Esophagus squamous epithelium (tissue), 5 donors: ENCODE measurements at regions not wholly inside any gene's neighbourhood (a gene's known extent, or its start where the extent isn't known, plus 50 kb on each side); places are given as distances from the start of the nearest gene placed in this dataset.

Source experiments
- DNase-seq: peaks from one replicate; lab custom pipeline; 2025; lab: John Stamatoyannopoulos, UW
- H3K27ac ChIP-seq, 4 donors: fragments of 200-600 bp; sonication (generic); one replicate each; pipeline ENCODE4 v1.5.1; 2016 to 2019; ENCODE audit warnings: mild to moderate bottlenecking in 1 of 4
- H3K27me3 ChIP-seq, 4 donors: fragments of 200-600 bp; sonication (generic); 1 replicate in 3 of 4; 2 replicates in 1 of 4; pipeline versions ENCODE4 v1.5.1 to v1.6.0; 2017 to 2021; ENCODE audit warnings: antibody characterized with exemption in 1 of 4
- H3K36me3 ChIP-seq, 3 donors: fragments of 200-600 bp; sonication (generic); one replicate each; pipeline ENCODE4 v1.5.1; 2016 to 2019
- H3K4me1 ChIP-seq, 3 donors: fragments of 200-600 bp; sonication (generic); one replicate each; pipeline ENCODE4 v1.5.1; 2017 to 2019
- H3K4me3 ChIP-seq, 4 donors: fragments of 200-600 bp; sonication (generic); 1 replicate in 3 of 4; 2 replicates in 1 of 4; pipeline ENCODE4 v1.5.1; 2016 to 2019; ENCODE audit warnings: mild to moderate bottlenecking in 2 of 4, moderate library complexity in 1 of 4
- H3K9me3 ChIP-seq, 3 donors: fragments of 200-600 bp; sonication (generic); one replicate each; pipeline ENCODE4 v1.5.1; 2016 to 2019
- CTCF ChIP-seq, 6 experiments: fragments of 450-650 bp in 4 of 6; fragments of 200-600 bp in 2 of 6; sonication (generic) in 2 of 6; IDR thresholded peaks; one replicate each; pipeline ENCODE4 v1.5.1; 2016 to 2019; ENCODE audit warnings: antibody characterized with exemption in 6 of 6, mild to moderate bottlenecking in 4 of 6, moderate library complexity in 4 of 6
- POLR2A ChIP-seq, 4 donors: fragments of 450-650 bp; IDR thresholded peaks; one replicate each; pipeline ENCODE4 v1.6.1; 2017; ENCODE audit warnings: antibody characterized with exemption in 4 of 4, mild to moderate bottlenecking in 4 of 4, moderate library complexity in 3 of 4
- WGBS, 2 donors: methylation state at CpG; one replicate each; pipeline ENCODE4 v1.1.5; 2018; 5-methylcytosine and 5-hydroxymethylcytosine counted together
- intact Hi-C: fragments of 100-400 bp; cut with DNase I; formaldehyde crosslinking; loops from one replicate; pipeline ENCODE4 v1.15.0; 2022
- donor health status: DM: yes; HTN: yes; CAD: no.

GRCh38 chr1:191016765-191017164 lies 539.1 kb upstream of the BRINP3 start:
- Histone ChIP-seq H3K36me3 (no peaks in the 10 kb centered on the region), H3K4me3 (no peak overlapping the region), H3K9me3 (no peaks in the 10 kb centered on the region), H3K27ac (no peak overlapping the region), H3K27me3 (no peaks in the 10 kb centered on the region), H3K4me1 (no peaks in the 10 kb centered on the region)
- intact Hi-C loops: no loop called here
- TF ChIP-seq CTCF (IDR thresholded peaks at IDR 0.05) (no peak), POLR2A (IDR thresholded peaks at IDR 0.05) (no peak)
- no peak for DNase-seq
- WGBS, 2 donors: 72 to 77% methylated on average over 6 of the region's 6 CpGs

- TF ChIP-seq POLR2A (IDR thresholded peaks at IDR 0.05) (no peak), CTCF (IDR thresholded peaks at IDR 0.05) (no peak)
- no peaks in the 10 kb centered on the region for H3K4me1 ChIP-seq
- WGBS, 2 donors: 18 to 21% methylated on average over 1 of the region's 1 CpG
- intact Hi-C loops: no loop called here
- no peaks in the 10 kb centered on the region for H3K36me3 ChIP-seq
- peaks cover 0 to 20% (median 0%) of the 10 kb centered on the region in 3 donors for H3K9me3 ChIP-seq
- no peaks in the 10 kb centered on the region for H3K27me3 ChIP-seq
- H3K4me3 ChIP-seq: no peak overlapping the region
- DNase-seq: no peak
- H3K27ac ChIP-seq: no peak overlapping the region
Observed at GRCh38 chr1:191022856-191023255, 545.2 kb upstream of the BRINP3 start.

- DNase-seq: no peak
- intact Hi-C loops: no loop called here
- H3K4me3 ChIP-seq: no peak overlapping the region
- H3K9me3 ChIP-seq: peaks cover 0 to 20% (median 0%) of the 10 kb centered on the region in 3 donors
- no peaks in the 10 kb centered on the region for H3K4me1 ChIP-seq
- 86 to 98% methylated on average over 8 of the region's 33 CpGs for WGBS, 2 donors
- H3K27me3 ChIP-seq: no peaks in the 10 kb centered on the region
- TF ChIP-seq POLR2A (IDR thresholded peaks at IDR 0.05) (no peak), CTCF (IDR thresholded peaks at IDR 0.05) (no peak)
- H3K36me3 ChIP-seq: no peaks in the 10 kb centered on the region
- no peak overlapping the region for H3K27ac ChIP-seq
Observed at GRCh38 chr1:191025896-191026642, 548.4 kb upstream of the BRINP3 start.

GRCh38 chr1:191026828-191027227 lies 549.2 kb upstream of the BRINP3 start:
- Histone ChIP-seq H3K4me3 (no peak overlapping the region), H3K27me3 (no peaks in the 10 kb centered on the region), H3K9me3 (peaks cover 0 to 20% (median 0%) of the 10 kb centered on the region in 3 donors), H3K27ac (no peak overlapping the region), H3K36me3 (no peaks in the 10 kb centered on the region), H3K4me1 (no peaks in the 10 kb centered on the region)
- WGBS, 2 donors: 66 to 85% methylated on average over 4 of the region's 5 CpGs
- no peak for DNase-seq
- intact Hi-C loops: no loop called here
- TF ChIP-seq POLR2A (IDR thresholded peaks at IDR 0.05) (no peak), CTCF (IDR thresholded peaks at IDR 0.05) (no peak)

GRCh38 chr1:191034132-191034531 lies 556.5 kb upstream of the BRINP3 start:
- TF ChIP-seq CTCF (IDR thresholded peaks at IDR 0.05): no peak
- TF ChIP-seq POLR2A (IDR thresholded peaks at IDR 0.05): no peak
- Histone ChIP-seq H3K4me3 (no peak overlapping the region), H3K9me3 (no peaks in the 10 kb centered on the region), H3K27ac (no peak overlapping the region), H3K27me3 (no peaks in the 10 kb centered on the region), H3K4me1 (no peaks in the 10 kb centered on the region), H3K36me3 (no peaks in the 10 kb centered on the region)
- intact Hi-C loops: no loop called here
- WGBS, 2 donors: 26 to 55% methylated on average over 2 of the region's 2 CpGs
- DNase-seq: no peak
